GM12878 (cell line): ENCODE measurements at regions not wholly inside any gene's neighbourhood (a gene's known extent, or its start where the extent isn't known, plus 50 kb on each side); places are given as distances from the start of the nearest gene placed in this dataset.

ENCODE experiments used
- ATAC-seq: fragments of 200-7000 bp; cut with Tn5 transposase; 3 replicates; pipeline ENCODE4 v1.9.1; 2020; ENCODE audit warnings: mild to moderate bottlenecking, moderate library complexity
- BruUV-seq: library from RNA; stranded (reverse); fragments of 400-500 nt; replicated peaks from 2 replicates; lab custom pipeline; 2021; lab: Mats Ljungman, UMichigan
- CTCF ChIA-PET: fragments of 300-600 bp; sonication (Branson Sonifier 250); formaldehyde crosslinking; extraction: SDS; loops from one replicate; lab custom pipeline; 2021; ENCODE audit warnings: inconsistent platforms; lab: Yijun Ruan, JAX
- POLR2A ChIA-PET: fragments of 350-600 bp; formaldehyde crosslinking; extraction: SDS; loops from one replicate; lab custom pipeline; 2021; ENCODE audit warnings: inconsistent platforms; lab: Charles Lee
- RAD21 ChIA-PET: fragments of 300-600 bp; sonication (Branson Sonifier 250); formaldehyde crosslinking; loops from one replicate; lab custom pipeline; 2023; ENCODE audit warnings: antibody characterized with exemption; ENCODE audit not compliant: unreplicated experiment; lab: Charles Lee
- SMC1A ChIA-PET: fragments of 300-600 bp; sonication (Branson Sonifier 250); formaldehyde crosslinking; loops from one replicate; lab custom pipeline; 2023; ENCODE audit not compliant: unreplicated experiment, uncharacterized antibody; lab: Charles Lee
- DNase-seq: peaks from one replicate; pipeline ENCODE4 v3.0.0-alpha.2; 2011; ENCODE audit warnings: low read depth, low spot score
- FAIRE-seq: peaks from 3 replicates; lab custom pipeline; 2011; peaks lifted over from hg19 to GRCh38; lab: Jason Lieb, UNC
- H2AFZ ChIP-seq: 2 replicates; pipeline ENCODE4 v1.6.0; 2011; ENCODE audit warnings: low read depth, low read length, control low read depth; ENCODE audit not compliant: control insufficient read depth
- H3K27ac ChIP-seq: 2 replicates; pipeline ENCODE4 v1.5.1; 2011; ENCODE audit warnings: control low read depth; ENCODE audit not compliant: control insufficient read depth, insufficient read depth
- H3K27me3 ChIP-seq, 2 experiments: replicated peaks in 1 of 2; 2 replicates each; pipeline versions ENCODE4 v1.6.0 to v1.6.1; 2011; ENCODE audit warnings: low read length in 1 of 2; ENCODE audit not compliant: control insufficient read depth in 2 of 2, insufficient read depth in 2 of 2
- H3K36me3 ChIP-seq, 2 experiments: 2 replicates each; pipeline ENCODE4 v1.5.1; 2011; ENCODE audit warnings: low read length in 1 of 2; ENCODE audit not compliant: control insufficient read depth in 2 of 2, insufficient read depth in 2 of 2
- H3K4me1 ChIP-seq: 2 replicates; pipeline ENCODE4 v1.6.1; 2011; ENCODE audit warnings: mild to moderate bottlenecking, low read length, moderate library complexity, mixed read lengths; ENCODE audit not compliant: control insufficient read depth, insufficient read depth
- H3K4me2 ChIP-seq: 2 replicates; pipeline ENCODE4 v1.6.0; 2011; ENCODE audit warnings: control low read depth; ENCODE audit not compliant: control insufficient read depth, insufficient read depth
- H3K4me3 ChIP-seq: fragments of 200-600 bp; sonication (generic); 2 replicates; pipeline ENCODE4 v1.5.1; 2016
- H3K79me2 ChIP-seq: 2 replicates; pipeline ENCODE4 v1.6.0; 2011; ENCODE audit warnings: low read length; ENCODE audit not compliant: control insufficient read depth, insufficient read depth
- H3K9ac ChIP-seq: 2 replicates; pipeline ENCODE4 v1.8.0; 2011; ENCODE audit warnings: low read length, control low read depth, mixed read lengths; ENCODE audit not compliant: control insufficient read depth, insufficient read depth
- H3K9me3 ChIP-seq: replicated peaks from 3 replicates; pipeline ENCODE4 v1.5.1; 2011; ENCODE audit warnings: mild to moderate bottlenecking, low read length; ENCODE audit not compliant: control insufficient read depth, insufficient read depth
- H4K20me1 ChIP-seq: 2 replicates; pipeline ENCODE4 v1.6.0; 2011; ENCODE audit not compliant: control insufficient read depth, insufficient read depth
- CBFB ChIP-seq: IDR thresholded peaks from 2 replicates; pipeline ENCODE4 v1.6.1; 2016; ENCODE audit warnings: antibody characterized with exemption, low read depth
- CBX5 ChIP-seq: sonication (generic); IDR thresholded peaks from 2 replicates; pipeline ENCODE4 v1.6.1; 2016; ENCODE audit warnings: low read depth, moderate library complexity, mild to moderate bottlenecking, inconsistent platforms
- CHD4 ChIP-seq: fragments of 200-600 bp; sonication (generic); IDR thresholded peaks from 2 replicates; pipeline ENCODE4 v1.6.1; 2016; ENCODE audit warnings: mild to moderate bottlenecking
- MTA2 ChIP-seq: fragments of 450-650 bp; IDR thresholded peaks from 2 replicates; pipeline ENCODE4 v1.6.1; 2016; ENCODE audit warnings: low read depth, mild to moderate bottlenecking, moderate library complexity
- MXI1 ChIP-seq: fragments of 150-350 bp; IDR thresholded peaks from 2 replicates; pipeline ENCODE4 v1.6.1; 2011; ENCODE audit warnings: low read depth, mild to moderate bottlenecking, inconsistent platforms, low read length, improper control_type of control experiment
- RBBP5 ChIP-seq: fragments of 200-600 bp; sonication (generic); conservative IDR thresholded peaks from 2 replicates; pipeline ENCODE4 v1.6.1; 2016
- RUNX3 ChIP-seq: IDR thresholded peaks from 2 replicates; pipeline ENCODE4 v1.6.1; 2012; ENCODE audit warnings: low read length, inconsistent platforms
- SMC3 ChIP-seq: IDR thresholded peaks from 2 replicates; pipeline ENCODE4 v1.6.1; 2011; ENCODE audit warnings: low read length, improper control_type of control experiment, borderline replicate concordance
- TCF12 ChIP-seq: IDR thresholded peaks from 2 replicates; pipeline ENCODE4 v1.6.1; 2011; ENCODE audit warnings: low read depth, mild to moderate bottlenecking, low read length
- WGBS: methylation state at CpG from one replicate; pipeline ENCODE4 v1.1.6; 2016; ENCODE audit warnings: low lambda C conversion rate; ENCODE audit not compliant: insufficient replicate concordance, insufficient coverage; ENCODE audit errors: missing lambda C conversion rate; 5-methylcytosine and 5-hydroxymethylcytosine counted together
- in situ Hi-C: fragments of 300-500 bp; cut with MboI; formaldehyde crosslinking; loops from 9 replicates; pipeline ENCODE4 v1.14.3; 2018; ENCODE audit warnings: mixed read lengths
- intact Hi-C: fragments of 100-400 bp; cut with micrococcal nuclease; formaldehyde crosslinking; loops from one replicate; pipeline ENCODE4 v1.14.2; 2022; ENCODE audit not compliant: unreplicated experiment
- TF ChIP-seq, protein P1 (sequence below): fragments of 450-650 bp; formaldehyde crosslinking; IDR thresholded peaks from 2 replicates; pipeline ENCODE4 v1.4.0; 2022; ENCODE audit warnings: mild to moderate bottlenecking, moderate library complexity

DNA sequence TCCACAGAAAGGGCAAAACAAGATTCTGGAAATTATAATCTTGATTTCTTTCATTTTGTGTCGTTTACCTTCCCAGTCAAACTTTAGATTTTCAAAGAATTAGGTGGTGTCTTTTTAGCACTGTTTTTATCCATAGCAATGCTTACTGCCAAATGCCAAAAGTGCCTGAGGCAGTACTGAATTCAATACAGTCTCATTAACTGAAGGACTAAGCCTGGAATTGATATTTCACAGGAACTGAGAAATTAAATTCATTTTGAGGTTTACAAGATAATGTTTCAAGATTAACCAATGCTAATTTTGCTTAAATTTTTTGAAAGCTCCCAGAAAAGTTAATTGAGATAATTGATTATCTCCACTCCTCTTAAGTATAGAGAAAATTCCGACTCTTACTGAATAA lies 68.8 kb upstream of the ARHGAP24 start:
- H3K4me2 ChIP-seq = no peak overlapping the region
- H4K20me1 ChIP-seq = no peaks in the 10 kb centered on the region
- intact Hi-C loops (no loop called here), in situ Hi-C loops (no loop called here)
- DNase-seq (no peak), FAIRE-seq (no peak), ATAC-seq (no peak)
- ChIA-PET POLR2A (no interaction called here), CTCF (no interaction called here), RAD21 (no interaction called here), SMC1A (no interaction called here)
- no TSS peak for BruUV-seq
- no peaks in the 10 kb centered on the region for H3K36me3 ChIP-seq
- WGBS = 6% methylated on average over 2 of the region's 2 CpGs
- H3K79me2 ChIP-seq = no peaks in the 10 kb centered on the region
- H3K9ac ChIP-seq = no peak overlapping the region
- no peaks in the 10 kb centered on the region; a peak in 1 of 4 replicates for H3K27me3 ChIP-seq
- no peaks in the 10 kb centered on the region for H3K9me3 ChIP-seq
- H3K4me3 ChIP-seq = no peak overlapping the region
- no peak overlapping the region for H2AFZ ChIP-seq
- TF ChIP-seq CBFB (no peak), SMC3 (no peak), RBBP5 (no peak), TCF12 (no peak), RUNX3 (no peak), CHD4 (no peak), CBX5 (no peak), MTA2 (no peak), MXI1 (no peak)
- TF ChIP-seq, protein P1, sequence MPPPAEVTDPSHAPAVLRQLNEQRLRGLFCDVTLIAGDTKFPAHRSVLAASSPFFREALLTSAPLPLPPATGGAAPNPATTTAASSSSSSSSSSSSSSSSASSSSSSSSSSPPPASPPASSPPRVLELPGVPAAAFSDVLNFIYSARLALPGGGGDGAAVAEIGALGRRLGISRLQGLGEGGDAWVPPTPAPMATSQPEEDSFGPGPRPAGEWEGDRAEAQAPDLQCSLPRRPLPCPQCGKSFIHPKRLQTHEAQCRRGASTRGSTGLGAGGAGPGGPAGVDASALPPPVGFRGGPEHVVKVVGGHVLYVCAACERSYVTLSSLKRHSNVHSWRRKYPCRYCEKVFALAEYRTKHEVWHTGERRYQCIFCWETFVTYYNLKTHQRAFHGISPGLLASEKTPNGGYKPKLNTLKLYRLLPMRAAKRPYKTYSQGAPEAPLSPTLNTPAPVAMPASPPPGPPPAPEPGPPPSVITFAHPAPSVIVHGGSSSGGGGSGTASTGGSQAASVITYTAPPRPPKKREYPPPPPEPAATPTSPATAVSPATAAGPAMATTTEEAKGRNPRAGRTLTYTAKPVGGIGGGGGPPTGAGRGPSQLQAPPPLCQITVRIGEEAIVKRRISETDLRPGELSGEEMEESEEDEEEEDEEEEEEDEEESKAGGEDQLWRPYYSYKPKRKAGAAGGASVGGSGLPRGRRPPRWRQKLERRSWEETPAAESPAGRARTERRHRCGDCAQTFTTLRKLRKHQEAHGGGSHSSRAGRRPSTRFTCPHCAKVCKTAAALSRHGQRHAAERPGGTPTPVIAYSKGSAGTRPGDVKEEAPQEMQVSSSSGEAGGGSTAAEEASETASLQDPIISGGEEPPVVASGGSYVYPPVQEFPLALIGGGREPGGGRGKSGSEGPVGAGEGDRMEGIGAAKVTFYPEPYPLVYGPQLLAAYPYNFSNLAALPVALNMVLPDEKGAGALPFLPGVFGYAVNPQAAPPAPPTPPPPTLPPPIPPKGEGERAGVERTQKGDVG = no peak
- H3K4me1 ChIP-seq = no peaks in the 10 kb centered on the region
- no peak overlapping the region for H3K27ac ChIP-seq
